ENCODE measurements at regions not wholly inside any gene's neighbourhood (a gene's known extent, or its start where the extent isn't known, plus 50 kb on each side); places are given as distances from the start of the nearest gene placed in this dataset.
"Not testable (repeated sequence)": the region's sequence is repeated elsewhere in the genome, so short reads cannot be mapped to it uniquely, and the experiment has no call there.

DNA sequence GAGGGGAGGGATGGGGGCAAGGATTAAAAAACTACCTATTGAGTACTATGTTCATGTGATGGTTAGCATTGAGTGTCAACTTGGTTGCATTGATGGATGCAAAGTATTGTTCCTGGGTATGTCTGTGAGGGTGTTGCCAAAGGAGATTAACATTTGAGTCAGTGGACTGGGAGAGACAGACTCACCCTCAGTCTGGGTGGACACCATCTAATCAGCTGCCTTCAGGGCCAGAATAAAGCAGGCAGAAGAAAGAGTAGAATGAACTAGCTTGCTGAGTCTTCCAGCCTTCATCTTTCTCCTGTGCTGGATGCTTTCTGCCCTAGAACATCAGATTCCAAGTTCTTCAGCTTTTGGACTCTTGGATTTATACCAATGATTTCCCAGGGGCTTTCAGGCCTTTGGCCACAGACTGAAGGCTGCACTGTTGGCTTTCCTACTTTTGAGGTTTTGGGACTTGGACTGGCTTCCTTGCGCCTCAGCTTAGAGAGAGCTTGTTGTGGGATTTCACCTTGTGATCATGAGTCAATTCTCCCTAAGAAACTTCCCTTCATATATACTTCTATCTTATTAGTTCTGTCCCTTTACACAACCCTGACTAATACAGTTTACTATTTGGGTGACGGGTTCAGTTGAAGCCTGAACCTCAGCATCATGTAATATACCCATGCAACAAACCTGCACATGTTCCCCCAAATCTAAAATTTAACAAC, 70.2 kb downstream of the MTNR1B start:
- no peak for DNase-seq (ENCODE audit: low spot score in 2 of 2)
- H3K4me3 ChIP-seq, result no peak overlapping the region
- intact Hi-C loops (cut with DNase I; ENCODE audit: low total_unique reads), result no loop called here
- TF ChIP-seq POLR2A (IDR thresholded peaks at IDR 0.05), result no peak
- TF ChIP-seq, protein P1, sequence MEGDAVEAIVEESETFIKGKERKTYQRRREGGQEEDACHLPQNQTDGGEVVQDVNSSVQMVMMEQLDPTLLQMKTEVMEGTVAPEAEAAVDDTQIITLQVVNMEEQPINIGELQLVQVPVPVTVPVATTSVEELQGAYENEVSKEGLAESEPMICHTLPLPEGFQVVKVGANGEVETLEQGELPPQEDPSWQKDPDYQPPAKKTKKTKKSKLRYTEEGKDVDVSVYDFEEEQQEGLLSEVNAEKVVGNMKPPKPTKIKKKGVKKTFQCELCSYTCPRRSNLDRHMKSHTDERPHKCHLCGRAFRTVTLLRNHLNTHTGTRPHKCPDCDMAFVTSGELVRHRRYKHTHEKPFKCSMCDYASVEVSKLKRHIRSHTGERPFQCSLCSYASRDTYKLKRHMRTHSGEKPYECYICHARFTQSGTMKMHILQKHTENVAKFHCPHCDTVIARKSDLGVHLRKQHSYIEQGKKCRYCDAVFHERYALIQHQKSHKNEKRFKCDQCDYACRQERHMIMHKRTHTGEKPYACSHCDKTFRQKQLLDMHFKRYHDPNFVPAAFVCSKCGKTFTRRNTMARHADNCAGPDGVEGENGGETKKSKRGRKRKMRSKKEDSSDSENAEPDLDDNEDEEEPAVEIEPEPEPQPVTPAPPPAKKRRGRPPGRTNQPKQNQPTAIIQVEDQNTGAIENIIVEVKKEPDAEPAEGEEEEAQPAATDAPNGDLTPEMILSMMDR (IDR thresholded peaks at IDR 0.05), result no peak
- no peak for TF ChIP-seq POLR2AphosphoS5 (IDR thresholded peaks at IDR 0.05)
- no peaks in the 10 kb centered on the region for H3K4me1 ChIP-seq
- no peaks in the 10 kb centered on the region for H3K27me3 ChIP-seq
- peaks cover 0 to 18% of the 10 kb centered on the region in 2 donors for H3K9me3 ChIP-seq
- H3K27ac ChIP-seq, result no peak overlapping the region
- no peaks in the 10 kb centered on the region for H3K36me3 ChIP-seq

DNA sequence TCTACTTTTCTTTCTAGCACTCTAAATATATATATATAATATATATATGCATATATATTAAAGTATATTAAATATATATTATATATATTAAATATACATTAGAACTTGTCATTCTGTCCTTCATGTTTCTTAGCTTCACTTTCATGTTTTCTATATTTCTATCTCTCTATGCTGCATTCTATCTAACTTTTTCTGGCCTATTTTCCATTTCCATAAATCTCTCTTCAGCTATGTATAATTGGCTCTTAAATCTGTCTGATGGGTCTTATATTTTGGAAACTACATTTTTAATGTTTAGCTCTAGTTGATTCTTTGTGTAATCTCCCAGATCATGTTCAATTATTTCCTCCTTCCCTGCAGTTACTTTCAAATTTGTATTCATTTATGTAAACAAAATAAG, 72.2 kb downstream of the MTNR1B start:
- no peak overlapping the region for H3K27ac ChIP-seq
- intact Hi-C loops (cut with DNase I; ENCODE audit: low total_unique reads), result no loop called here
- H3K4me1 ChIP-seq, result no peaks in the 10 kb centered on the region
- no peak overlapping the region for H3K4me3 ChIP-seq
- DNase-seq (ENCODE audit: low spot score in 2 of 2), result no peak
- H3K9me3 ChIP-seq, result peaks cover 0 to 18% of the 10 kb centered on the region in 2 donors
- H3K36me3 ChIP-seq, result no peaks in the 10 kb centered on the region
- TF ChIP-seq POLR2AphosphoS5 (IDR thresholded peaks at IDR 0.05), result no peak
- TF ChIP-seq, protein P1 (IDR thresholded peaks at IDR 0.05), result no peak
- TF ChIP-seq POLR2A (IDR thresholded peaks at IDR 0.05), result no peak
- H3K27me3 ChIP-seq, result no peaks in the 10 kb centered on the region

DNA sequence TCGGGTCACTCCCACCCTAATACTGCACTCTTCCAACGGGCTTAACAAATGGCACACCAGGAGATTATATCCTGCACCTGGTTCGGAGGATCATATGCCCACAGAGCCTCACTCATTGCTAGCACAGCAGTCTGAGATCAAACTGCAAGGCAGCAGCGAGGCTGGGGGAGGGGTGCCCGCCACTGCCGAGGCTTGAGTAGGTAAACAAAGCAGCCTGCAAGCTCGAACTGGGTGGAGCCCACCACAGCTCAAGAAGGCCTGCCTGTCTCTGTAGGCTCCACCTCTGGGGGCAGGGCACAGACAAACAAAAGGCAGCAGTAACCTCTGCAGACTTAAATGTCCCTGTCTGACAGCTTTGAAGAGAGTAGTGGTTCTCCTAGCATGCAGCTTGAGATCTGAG, 73.7 kb downstream of the MTNR1B start:
- H3K27ac ChIP-seq; H3K4me3 ChIP-seq; intact Hi-C loops (cut with DNase I; ENCODE audit: low total_unique reads); H3K36me3 ChIP-seq; H3K27me3 ChIP-seq; DNase-seq (ENCODE audit: low spot score in 2 of 2); H3K4me1 ChIP-seq: not testable (repeated sequence)
- peaks cover 0 to 13% of the 10 kb centered on the region in 2 donors for H3K9me3 ChIP-seq

DNA sequence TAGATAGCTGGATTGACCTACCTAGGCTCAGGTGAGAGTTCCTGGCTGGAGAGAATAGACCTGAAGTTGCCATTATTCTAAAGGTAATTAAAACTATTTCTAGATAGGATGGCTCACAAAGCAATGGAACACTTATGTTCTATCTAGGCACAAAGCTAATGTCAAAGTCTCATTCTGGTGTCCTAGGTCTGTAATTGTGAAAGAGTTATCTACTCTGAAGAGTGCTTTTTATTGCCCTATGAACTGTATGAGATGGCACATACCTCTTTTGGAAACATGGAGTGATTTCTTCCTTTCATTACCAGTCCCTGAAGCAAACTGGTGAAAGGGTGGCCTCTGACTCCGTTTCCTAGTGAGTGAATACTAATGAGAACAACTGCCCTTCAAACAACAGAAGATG, 80.3 kb downstream of the MTNR1B start:
- TF ChIP-seq, protein P1 (IDR thresholded peaks at IDR 0.05), result no peak
- TF ChIP-seq POLR2A (IDR thresholded peaks at IDR 0.05), result no peak
- no peak for TF ChIP-seq POLR2AphosphoS5 (IDR thresholded peaks at IDR 0.05)
- no peak overlapping the region for H3K27ac ChIP-seq
- H3K27me3 ChIP-seq, result no peaks in the 10 kb centered on the region
- no peak overlapping the region for H3K4me3 ChIP-seq
- no peaks in the 10 kb centered on the region for H3K4me1 ChIP-seq
- no peak for DNase-seq (ENCODE audit: low spot score in 2 of 2)
- intact Hi-C loops (cut with DNase I; ENCODE audit: low total_unique reads), result loop anchor here (5.0 kb wide), 1 partner anchor 292 kb away; no protein-coding TSS in a partner anchor
- H3K9me3 ChIP-seq, result no peaks in the 10 kb centered on the region
- no peaks in the 10 kb centered on the region for H3K36me3 ChIP-seq

DNA sequence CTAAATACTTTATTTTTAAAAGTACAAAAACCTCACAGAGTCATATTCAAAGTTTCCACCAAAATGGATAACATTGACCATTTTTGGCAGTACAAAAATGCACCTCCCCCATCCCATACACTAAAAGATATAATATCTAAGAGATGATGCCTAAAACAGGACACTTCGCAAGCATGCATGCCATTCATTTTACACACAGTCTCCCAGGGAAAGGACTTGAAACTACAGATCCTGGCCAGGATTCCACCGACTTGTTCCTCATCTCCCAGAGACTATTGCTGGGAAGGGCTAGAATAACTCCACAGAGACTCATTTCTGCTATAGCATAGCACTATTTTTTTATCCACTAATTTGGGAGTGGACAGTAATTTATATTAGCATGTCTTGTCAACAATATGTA, 81.7 kb downstream of the MTNR1B start:
- intact Hi-C loops (cut with DNase I; ENCODE audit: low total_unique reads), result loop anchor here (5.0 kb wide), 1 partner anchor 294 kb away; no protein-coding TSS in a partner anchor
- Histone ChIP-seq H3K9me3 (no peaks in the 10 kb centered on the region), H3K27me3 (no peaks in the 10 kb centered on the region), H3K36me3 (no peaks in the 10 kb centered on the region), H3K4me1 (no peaks in the 10 kb centered on the region), H3K4me3 (no peak overlapping the region), H3K27ac (no peak overlapping the region)
- TF ChIP-seq POLR2AphosphoS5 (IDR thresholded peaks at IDR 0.05), result no peak
- TF ChIP-seq POLR2A (IDR thresholded peaks at IDR 0.05), result no peak
- TF ChIP-seq, protein P1 (IDR thresholded peaks at IDR 0.05), result no peak
- no peak for DNase-seq (ENCODE audit: low spot score in 2 of 2)

Data from breast epithelium (tissue), 4 donors.